Ascending aorta (tissue), 2 donors: ENCODE measurements at regions not wholly inside any gene's neighbourhood (a gene's known extent, or its start where the extent isn't known, plus 50 kb on each side); places are given as distances from the start of the nearest gene placed in this dataset.
"Not testable (repeated sequence)": the region's sequence is repeated elsewhere in the genome, so short reads cannot be mapped to it uniquely, and the experiment has no call there.

Experiments
- DNase-seq, 2 donors: peaks; one replicate each; pipeline ENCODE4 v3.0.0-alpha.2; 2019; ENCODE audit warnings: low spot score in 2 of 2
- H3K27ac ChIP-seq, 2 donors: fragments of 200-600 bp; sonication (generic); one replicate each; pipeline ENCODE4 v1.5.1; 2016 to 2017; ENCODE audit warnings: mild to moderate bottlenecking in 1 of 2
- H3K27me3 ChIP-seq: fragments of 200-600 bp; sonication (generic); one replicate; pipeline ENCODE4 v1.5.1; 2017
- H3K36me3 ChIP-seq, 2 donors: fragments of 200-600 bp; sonication (generic); one replicate each; pipeline ENCODE4 v1.5.1; 2016
- H3K4me1 ChIP-seq, 2 donors: fragments of 200-600 bp; sonication (generic); one replicate each; pipeline ENCODE4 v1.5.1; 2016 to 2017; ENCODE audit warnings: mild to moderate bottlenecking in 1 of 2
- H3K4me3 ChIP-seq, 2 donors: fragments of 200-600 bp; sonication (generic); one replicate each; pipeline ENCODE4 v1.5.1; 2016 to 2017; ENCODE audit warnings: mild to moderate bottlenecking in 1 of 2
- H3K9me3 ChIP-seq, 2 donors: fragments of 200-600 bp; sonication (generic); one replicate each; pipeline ENCODE4 v1.5.1; 2016
- intact Hi-C: fragments of 100-400 bp; cut with DNase I; formaldehyde crosslinking; loops from one replicate; pipeline ENCODE4 v1.15.1; 2023
- TF ChIP-seq, protein P1 (sequence below), 3 experiments: fragments of 200-600 bp in 2 of 3; fragments of 450-650 bp in 1 of 3; sonication (generic) in 2 of 3; IDR thresholded peaks; one replicate each; pipeline ENCODE4 v1.5.1; 2016 to 2019; ENCODE audit warnings: antibody characterized with exemption in 3 of 3, mild to moderate bottlenecking in 1 of 3, moderate library complexity in 1 of 3

GRCh38 chr1:224815647-224816046 lies 113.8 kb upstream of the DNAH14 start:
- Histone ChIP-seq H3K4me1 (no peaks in the 10 kb centered on the region), H3K36me3 (no peaks in the 10 kb centered on the region), H3K27me3 (no peaks in the 10 kb centered on the region), H3K27ac (no peak overlapping the region), H3K9me3 (no peaks in the 10 kb centered on the region), H3K4me3 (no peak overlapping the region)
- intact Hi-C loops: no loop called here
- TF ChIP-seq, protein P1, sequence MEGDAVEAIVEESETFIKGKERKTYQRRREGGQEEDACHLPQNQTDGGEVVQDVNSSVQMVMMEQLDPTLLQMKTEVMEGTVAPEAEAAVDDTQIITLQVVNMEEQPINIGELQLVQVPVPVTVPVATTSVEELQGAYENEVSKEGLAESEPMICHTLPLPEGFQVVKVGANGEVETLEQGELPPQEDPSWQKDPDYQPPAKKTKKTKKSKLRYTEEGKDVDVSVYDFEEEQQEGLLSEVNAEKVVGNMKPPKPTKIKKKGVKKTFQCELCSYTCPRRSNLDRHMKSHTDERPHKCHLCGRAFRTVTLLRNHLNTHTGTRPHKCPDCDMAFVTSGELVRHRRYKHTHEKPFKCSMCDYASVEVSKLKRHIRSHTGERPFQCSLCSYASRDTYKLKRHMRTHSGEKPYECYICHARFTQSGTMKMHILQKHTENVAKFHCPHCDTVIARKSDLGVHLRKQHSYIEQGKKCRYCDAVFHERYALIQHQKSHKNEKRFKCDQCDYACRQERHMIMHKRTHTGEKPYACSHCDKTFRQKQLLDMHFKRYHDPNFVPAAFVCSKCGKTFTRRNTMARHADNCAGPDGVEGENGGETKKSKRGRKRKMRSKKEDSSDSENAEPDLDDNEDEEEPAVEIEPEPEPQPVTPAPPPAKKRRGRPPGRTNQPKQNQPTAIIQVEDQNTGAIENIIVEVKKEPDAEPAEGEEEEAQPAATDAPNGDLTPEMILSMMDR (IDR thresholded peaks at IDR 0.05): no peak
- DNase-seq: no peak

GRCh38 chr1:224816062-224816461 lies 113.4 kb upstream of the DNAH14 start:
- H3K9me3 ChIP-seq: no peaks in the 10 kb centered on the region
- no peak overlapping the region for H3K27ac ChIP-seq
- TF ChIP-seq, protein P1 (IDR thresholded peaks at IDR 0.05): no peak
- no peaks in the 10 kb centered on the region for H3K27me3 ChIP-seq
- DNase-seq: no peak
- no peaks in the 10 kb centered on the region for H3K4me1 ChIP-seq
- intact Hi-C loops: no loop called here
- H3K36me3 ChIP-seq: no peaks in the 10 kb centered on the region
- no peak overlapping the region for H3K4me3 ChIP-seq

DNA sequence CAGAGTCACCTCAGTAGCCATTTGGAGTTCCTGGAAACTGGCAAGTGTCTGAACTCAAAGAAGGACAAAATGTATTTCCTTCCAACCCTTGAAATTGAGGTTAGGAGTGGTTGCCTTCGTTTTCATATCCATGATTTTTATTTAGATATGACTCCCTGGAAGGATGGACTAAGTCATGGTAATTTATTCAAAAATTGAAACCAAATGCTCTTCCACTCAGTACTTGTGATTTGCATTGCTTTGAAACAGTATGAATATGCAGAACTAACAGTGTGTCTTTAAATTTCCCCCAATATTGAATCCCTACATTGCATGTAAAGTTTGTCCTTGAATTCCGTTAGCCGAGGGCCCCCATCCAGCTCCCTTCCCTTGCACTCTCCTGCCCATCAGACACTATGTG lies 112.1 kb upstream of the DNAH14 start:
- TF ChIP-seq, protein P1 (IDR thresholded peaks at IDR 0.05): no peak
- no peaks in the 10 kb centered on the region for H3K4me1 ChIP-seq
- intact Hi-C loops: no loop called here

DNA sequence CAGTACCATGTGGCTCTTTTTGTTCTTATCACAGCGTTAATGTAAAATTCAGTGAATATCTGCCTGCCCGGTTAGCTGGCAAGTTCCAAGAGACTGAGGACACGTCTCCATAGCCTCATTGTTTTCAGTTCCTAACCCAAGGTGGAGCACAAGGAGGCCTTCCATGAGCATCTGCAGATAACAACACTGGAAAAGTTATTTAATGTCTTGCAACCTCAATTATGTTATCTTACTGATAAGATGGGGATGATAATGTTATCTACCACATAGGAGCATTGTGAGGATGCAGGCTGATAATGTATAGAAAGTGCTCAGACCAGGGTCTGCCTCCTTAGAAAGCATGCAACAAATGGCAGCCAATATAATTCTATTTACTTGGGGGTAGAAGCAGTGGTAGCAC lies 109.6 kb upstream of the DNAH14 start:
- Histone ChIP-seq H3K4me3 (no peak overlapping the region), H3K9me3 (no peaks in the 10 kb centered on the region), H3K4me1 (no peaks in the 10 kb centered on the region), H3K36me3 (no peaks in the 10 kb centered on the region), H3K27ac (no peak overlapping the region), H3K27me3 (no peaks in the 10 kb centered on the region)
- no peak for DNase-seq
- intact Hi-C loops: no loop called here
- TF ChIP-seq, protein P1 (IDR thresholded peaks at IDR 0.05): no peak

More for the DNA sequence above, 112.1 kb upstream of the DNAH14 start:
- Histone ChIP-seq H3K4me3 (no peak overlapping the region), H3K36me3 (no peaks in the 10 kb centered on the region), H3K27ac (no peak overlapping the region), H3K9me3 (no peaks in the 10 kb centered on the region), H3K27me3 (no peaks in the 10 kb centered on the region)
- DNase-seq: no peak

DNA sequence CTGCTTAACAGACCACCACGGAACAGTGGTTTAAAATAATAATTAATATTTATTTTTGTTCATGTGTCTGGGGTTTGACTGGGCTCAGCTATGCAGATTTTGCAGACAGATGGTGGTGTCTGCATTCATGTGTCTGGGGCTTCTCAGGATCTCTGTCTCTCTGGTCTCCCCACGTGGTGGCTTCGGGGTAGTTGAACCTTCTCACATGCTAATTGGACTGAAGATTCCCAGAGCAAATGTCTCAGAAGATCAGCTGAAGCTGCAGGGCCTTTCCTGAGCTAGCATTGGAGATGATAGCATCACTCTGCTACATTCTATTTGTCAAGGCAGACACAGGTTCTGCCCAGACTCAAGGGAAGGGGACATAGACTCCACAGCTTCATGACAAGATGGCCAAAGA lies 109.1 kb upstream of the DNAH14 start:
- intact Hi-C loops: no loop called here
- H3K4me3 ChIP-seq: no peak overlapping the region
- no peak for DNase-seq
- TF ChIP-seq, protein P1 (IDR thresholded peaks at IDR 0.05): no peak
- H3K27ac ChIP-seq: no peak overlapping the region
- no peaks in the 10 kb centered on the region for H3K27me3 ChIP-seq
- H3K9me3 ChIP-seq: no peaks in the 10 kb centered on the region
- H3K4me1 ChIP-seq: no peaks in the 10 kb centered on the region
- H3K36me3 ChIP-seq: no peaks in the 10 kb centered on the region

GRCh38 chr1:224821751-224822150 lies 107.7 kb upstream of the DNAH14 start:
- H3K36me3 ChIP-seq, intact Hi-C loops, H3K27me3 ChIP-seq, H3K4me1 ChIP-seq, H3K27ac ChIP-seq, DNase-seq, H3K9me3 ChIP-seq, H3K4me3 ChIP-seq: not testable (repeated sequence)
